ENCODE measurements at regions not wholly inside any gene's neighbourhood (a gene's known extent, or its start where the extent isn't known, plus 50 kb on each side); places are given as distances from the start of the nearest gene placed in this dataset.

DNA sequence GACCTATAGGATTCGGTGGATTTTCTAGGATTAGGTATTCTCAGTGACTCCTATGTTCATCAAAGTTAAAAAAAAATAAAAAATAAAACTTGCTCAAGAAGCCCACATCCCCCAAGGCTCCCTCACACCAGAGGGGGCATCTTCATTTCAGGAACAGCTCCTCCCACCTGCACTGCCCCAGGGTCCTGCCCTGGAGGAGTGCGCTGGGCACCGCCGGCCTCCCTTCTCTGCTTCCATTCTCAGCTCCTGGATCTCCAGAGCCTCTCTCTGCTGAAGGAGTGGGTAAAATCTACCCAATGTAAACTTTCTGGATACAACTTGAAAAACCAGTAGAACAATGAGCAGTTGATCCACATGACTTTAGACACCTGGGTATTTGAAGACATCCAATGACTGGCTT is 359.8 kb upstream of the IRX4 start:
- Histone ChIP-seq H3K56ac (replicated peaks; ENCODE audit: insufficient read length, low read depth, low read length) (no peak overlapping the region), H2AK5ac (ENCODE audit: low read depth, low read length) (no peak overlapping the region), H4K91ac (replicated peaks; ENCODE audit: insufficient read length, low read length) (no peak overlapping the region), H2BK20ac (ENCODE audit: low read length) (no peak overlapping the region), H3K18ac (ENCODE audit: extremely low read depth, low read length) (no peak overlapping the region), H2BK12ac (ENCODE audit: low read depth, low read length) (no peak overlapping the region), H4K8ac (ENCODE audit: extremely low read depth, insufficient read depth, low read length) (no peak overlapping the region), H3K4ac (replicated peaks; ENCODE audit: insufficient read length, low read depth, low read length) (no peak overlapping the region), H3K9me3 (ENCODE audit: insufficient read depth in 2 of 2, low read depth in 1 of 2, low read length in 1 of 2) (peaks cover 0 to 2% of the 10 kb centered on the region in 2 experiments; a peak in 1 of 4 replicates), H3K23me2 (ENCODE audit: low read depth, low read length) (no peaks in the 10 kb centered on the region), H2AFZ (ENCODE audit: low read length) (no peak overlapping the region), H3K79me2 (ENCODE audit: control insufficient read depth in 1 of 2, insufficient read depth in 2 of 2, low read length in 2 of 2) (no peaks in the 10 kb centered on the region), H2BK120ac (replicated peaks; ENCODE audit: low read depth, low read length) (no peak overlapping the region), H3K14ac (ENCODE audit: insufficient read length) (no peak overlapping the region), H3K4me1 (replicated peaks in 1 of 4; ENCODE audit: control insufficient read depth in 3 of 4, insufficient read depth in 4 of 4, low read length in 3 of 4) (no peaks in the 10 kb centered on the region), H3K4me3 (ENCODE audit: extremely low read depth in 1 of 4, insufficient read depth in 2 of 4, low read depth in 3 of 4, low read length in 4 of 4) (no peak overlapping the region), H3K27me3 (replicated peaks in 1 of 4; ENCODE audit: control insufficient read depth in 3 of 4, extremely low read depth in 1 of 4, insufficient read depth in 3 of 4, low read length in 3 of 4) (no peaks in the 10 kb centered on the region), H3K27ac (ENCODE audit: low read depth, low read length) (no peak overlapping the region), H3K4me2 (ENCODE audit: insufficient read depth in 1 of 2, low read depth in 2 of 2, low read length in 2 of 2) (no peak overlapping the region), H3K23ac (ENCODE audit: insufficient read length) (no peak overlapping the region), H2BK5ac (ENCODE audit: low read depth, low read length) (no peak overlapping the region), H4K5ac (ENCODE audit: insufficient read length, low read depth, low read length) (no peak overlapping the region), H2BK15ac (ENCODE audit: low read length) (no peak overlapping the region), H3K9ac (replicated peaks in 1 of 4; ENCODE audit: extremely low read depth in 1 of 4, low read depth in 3 of 4, low read length in 3 of 4) (no peak overlapping the region), H3K36me3 (ENCODE audit: control insufficient read depth in 2 of 4, insufficient read depth in 4 of 4, low read length in 3 of 4) (no peaks in the 10 kb centered on the region), H4K20me1 (replicated peaks in 1 of 2; ENCODE audit: control insufficient read depth in 1 of 2, insufficient read depth in 2 of 2, low read length in 2 of 2) (no peaks in the 10 kb centered on the region), H3K79me1 (ENCODE audit: low read depth, low read length) (no peaks in the 10 kb centered on the region)
- CTCF ChIA-PET (ENCODE audit: partially characterized antibody), result interaction anchor here (0.6 kb wide), 2 partner anchors 156 to 389 kb away, joined by 3 read pairs; no protein-coding TSS in a partner anchor
- FAIRE-seq (no peak), DNase-seq (ENCODE audit: low read depth in 1 of 2, low spot score in 2 of 2) (no peak)
- POLR2A ChIA-PET (ENCODE audit: partially characterized antibody), result no interaction called here
- 100% methylated on average over 3 of the region's 4 CpGs; no CpG with 5 or more reads in 1 of the 2 experiments for WGBS, 2 experiments (ENCODE audit: extremely low coverage in 1 of 2, insufficient coverage in 1 of 2, insufficient read length in 1 of 2, insufficient replicate concordance in 2 of 2, low coverage in 1 of 2, low lambda C conversion rate in 2 of 2, missing lambda C conversion rate in 1 of 2)
- TF ChIP-seq SRF (IDR thresholded peaks at IDR 0.05; ENCODE audit: low read depth, low read length) (no peak), BCL11A (IDR thresholded peaks at IDR 0.05; ENCODE audit: low read depth in 2 of 2, low read length in 2 of 2) (no peak), FOSL1 (IDR thresholded peaks at IDR 0.05; ENCODE audit: insufficient read depth, low read depth, low read length) (no peak), SP4 (IDR thresholded peaks at IDR 0.05; ENCODE audit: low read length) (no peak), EGR1 (IDR thresholded peaks at IDR 0.05; ENCODE audit: borderline replicate concordance, low read depth, low read length) (no peak), POLR2A (IDR thresholded peaks at IDR 0.05; ENCODE audit: control extremely low read depth in 1 of 2, low read depth in 2 of 2, low read length in 2 of 2) (no peak), KDM4A (IDR thresholded peaks at IDR 0.05; ENCODE audit: low read depth, low read length, severe bottlenecking) (no peak), MAFK (IDR thresholded peaks at IDR 0.05; ENCODE audit: low read depth, low read length) (no peak), CREB1 (IDR thresholded peaks at IDR 0.05) (no peak), RXRA (IDR thresholded peaks at IDR 0.05; ENCODE audit: insufficient read depth, low read depth, low read length) (no peak), SP1 (IDR thresholded peaks at IDR 0.05; ENCODE audit: low read depth, low read length) (no peak), GABPA (IDR thresholded peaks at IDR 0.05; ENCODE audit: borderline replicate concordance, insufficient read depth, low read length) (no peak), BACH1 (IDR thresholded peaks at IDR 0.05; ENCODE audit: low read length) (no peak), CHD1 (IDR thresholded peaks at IDR 0.05; ENCODE audit: low read depth, low read length) (no peak)
- TF ChIP-seq, protein P1, sequence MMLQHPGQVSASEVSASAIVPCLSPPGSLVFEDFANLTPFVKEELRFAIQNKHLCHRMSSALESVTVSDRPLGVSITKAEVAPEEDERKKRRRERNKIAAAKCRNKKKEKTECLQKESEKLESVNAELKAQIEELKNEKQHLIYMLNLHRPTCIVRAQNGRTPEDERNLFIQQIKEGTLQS (IDR thresholded peaks at IDR 0.05; ENCODE audit: insufficient read depth, low read depth, low read length), result no peak
- TF ChIP-seq, protein P2, sequence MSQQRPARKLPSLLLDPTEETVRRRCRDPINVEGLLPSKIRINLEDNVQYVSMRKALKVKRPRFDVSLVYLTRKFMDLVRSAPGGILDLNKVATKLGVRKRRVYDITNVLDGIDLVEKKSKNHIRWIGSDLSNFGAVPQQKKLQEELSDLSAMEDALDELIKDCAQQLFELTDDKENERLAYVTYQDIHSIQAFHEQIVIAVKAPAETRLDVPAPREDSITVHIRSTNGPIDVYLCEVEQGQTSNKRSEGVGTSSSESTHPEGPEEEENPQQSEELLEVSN (IDR thresholded peaks at IDR 0.05), result no peak

Data from H1 (cell line).